Thyroid gland (tissue), 4 donors: ENCODE measurements at regions not wholly inside any gene's neighbourhood (a gene's known extent, or its start where the extent isn't known, plus 50 kb on each side); places are given as distances from the start of the nearest gene placed in this dataset.

Experiments used
- DNase-seq, 2 donors: peaks; one replicate each; pipeline ENCODE4 v3.0.0-alpha.2; 2019
- H3K27ac ChIP-seq, 3 donors: fragments of 200-600 bp; sonication (generic); 1 replicate in 2 of 3; 2 replicates in 1 of 3; pipeline ENCODE4 v1.5.1; 2016 to 2019; ENCODE audit warnings: mild to moderate bottlenecking in 1 of 3, moderate library complexity in 1 of 3
- H3K27me3 ChIP-seq: fragments of 200-600 bp; sonication (generic); one replicate; pipeline ENCODE4 v1.5.1; 2019
- H3K36me3 ChIP-seq, 2 donors: fragments of 200-600 bp; sonication (generic); one replicate each; pipeline ENCODE4 v1.5.1; 2016 to 2019
- H3K4me1 ChIP-seq, 2 donors: fragments of 200-600 bp; sonication (generic); one replicate each; pipeline ENCODE4 v1.5.1; 2017 to 2019
- H3K4me3 ChIP-seq, 3 donors: fragments of 200-600 bp; sonication (generic); replicated peaks in 1 of 3; 1 replicate in 2 of 3; 2 replicates in 1 of 3; pipeline ENCODE4 v1.5.1; 2016; ENCODE audit warnings: mild to moderate bottlenecking in 1 of 3
- H3K9me3 ChIP-seq: fragments of 200-600 bp; sonication (generic); one replicate; pipeline ENCODE4 v1.5.1; 2017
- POLR2A ChIP-seq, 2 donors: fragments of 450-650 bp; IDR thresholded peaks; one replicate each; pipeline ENCODE4 v1.6.1; 2017; ENCODE audit warnings: antibody characterized with exemption in 2 of 2, mild to moderate bottlenecking in 2 of 2, moderate library complexity in 1 of 2
- WGBS, 2 donors: methylation state at CpG; one replicate each; pipeline ENCODE4 v1.1.5; 2017; 5-methylcytosine and 5-hydroxymethylcytosine counted together
- intact Hi-C: fragments of 100-400 bp; cut with DNase I; formaldehyde crosslinking; loops from one replicate; pipeline ENCODE4 v1.15.1; 2023
- TF ChIP-seq, protein P1 (sequence below), 6 experiments: fragments of 200-600 bp in 3 of 6; fragments of 450-650 bp in 3 of 6; sonication (generic) in 3 of 6; IDR thresholded peaks; one replicate each; pipeline ENCODE4 v1.5.1; 2016 to 2019; ENCODE audit warnings: antibody characterized with exemption in 6 of 6, mild to moderate bottlenecking in 2 of 6, inconsistent platforms in 1 of 6, moderate library complexity in 1 of 6

DNA sequence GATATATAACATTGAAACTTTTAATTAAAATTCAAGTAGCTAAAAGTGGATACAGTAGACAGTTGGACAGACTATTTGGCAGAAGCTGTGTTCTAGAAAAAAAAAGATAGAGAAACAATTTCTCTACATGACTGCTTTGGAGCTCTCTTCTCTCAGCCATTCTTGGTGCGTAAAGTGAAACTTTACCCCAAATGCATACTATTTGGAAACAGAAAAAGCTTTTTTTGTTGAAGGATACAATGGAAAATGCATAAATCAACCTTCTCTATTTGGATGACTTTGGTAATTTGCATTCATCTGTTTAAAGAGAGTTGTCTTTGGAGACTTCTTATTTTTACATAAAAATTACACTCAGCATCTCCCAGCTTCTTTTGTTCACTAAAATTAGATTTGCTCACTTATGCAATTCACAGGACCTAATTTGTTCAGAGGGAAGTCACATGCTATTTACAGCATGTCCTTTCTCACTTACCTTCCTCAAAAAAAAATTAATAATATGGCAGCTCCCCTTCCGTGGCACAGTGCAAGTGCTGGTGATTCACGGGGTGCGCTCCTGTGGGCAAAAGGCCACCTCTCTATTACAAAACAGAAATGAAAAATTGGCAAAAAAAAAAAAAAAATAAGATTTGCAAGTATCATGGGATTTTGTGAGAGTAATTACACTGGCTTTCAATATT, 498.9 kb downstream of the RERGL start:
- DNase-seq = no peak
- no peak for TF ChIP-seq POLR2A (IDR thresholded peaks at IDR 0.05)
- TF ChIP-seq, protein P1, sequence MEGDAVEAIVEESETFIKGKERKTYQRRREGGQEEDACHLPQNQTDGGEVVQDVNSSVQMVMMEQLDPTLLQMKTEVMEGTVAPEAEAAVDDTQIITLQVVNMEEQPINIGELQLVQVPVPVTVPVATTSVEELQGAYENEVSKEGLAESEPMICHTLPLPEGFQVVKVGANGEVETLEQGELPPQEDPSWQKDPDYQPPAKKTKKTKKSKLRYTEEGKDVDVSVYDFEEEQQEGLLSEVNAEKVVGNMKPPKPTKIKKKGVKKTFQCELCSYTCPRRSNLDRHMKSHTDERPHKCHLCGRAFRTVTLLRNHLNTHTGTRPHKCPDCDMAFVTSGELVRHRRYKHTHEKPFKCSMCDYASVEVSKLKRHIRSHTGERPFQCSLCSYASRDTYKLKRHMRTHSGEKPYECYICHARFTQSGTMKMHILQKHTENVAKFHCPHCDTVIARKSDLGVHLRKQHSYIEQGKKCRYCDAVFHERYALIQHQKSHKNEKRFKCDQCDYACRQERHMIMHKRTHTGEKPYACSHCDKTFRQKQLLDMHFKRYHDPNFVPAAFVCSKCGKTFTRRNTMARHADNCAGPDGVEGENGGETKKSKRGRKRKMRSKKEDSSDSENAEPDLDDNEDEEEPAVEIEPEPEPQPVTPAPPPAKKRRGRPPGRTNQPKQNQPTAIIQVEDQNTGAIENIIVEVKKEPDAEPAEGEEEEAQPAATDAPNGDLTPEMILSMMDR (IDR thresholded peaks at IDR 0.05) = no peak
- 87 to 95% methylated on average over 4 of the region's 4 CpGs for WGBS, 2 donors
- Histone ChIP-seq H3K27me3 (no peaks in the 10 kb centered on the region), H3K36me3 (no peaks in the 10 kb centered on the region), H3K9me3 (no peaks in the 10 kb centered on the region), H3K4me1 (no peaks in the 10 kb centered on the region), H3K4me3 (no peak overlapping the region), H3K27ac (no peak overlapping the region)
- intact Hi-C loops = no loop called here

DNA sequence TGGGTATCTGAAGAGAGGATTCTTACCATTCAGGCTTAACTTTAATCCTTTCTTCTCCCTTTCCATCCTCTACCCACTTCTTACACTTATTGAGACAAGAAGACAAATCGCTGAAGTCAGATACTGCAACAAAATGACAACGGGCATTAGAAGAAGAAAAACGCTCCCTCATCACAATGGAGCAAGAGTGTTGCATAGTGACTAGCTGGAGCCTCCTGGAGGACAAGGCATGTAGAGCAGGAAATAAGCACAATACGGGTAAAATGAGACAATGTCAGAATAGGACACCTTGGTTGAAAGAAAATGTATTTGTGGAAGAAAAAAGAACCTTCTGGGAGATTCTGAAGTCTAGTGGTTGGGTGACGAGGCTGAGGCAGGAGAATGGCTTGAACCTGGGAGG, 501.0 kb downstream of the RERGL start:
- DNase-seq = peak in 1 of 2 donors; percentile 14
- Histone ChIP-seq H3K9me3 (no peaks in the 10 kb centered on the region), H3K27ac (no peak overlapping the region), H3K36me3 (no peaks in the 10 kb centered on the region), H3K4me1 (no peaks in the 10 kb centered on the region), H3K27me3 (no peaks in the 10 kb centered on the region), H3K4me3 (no peak overlapping the region)
- intact Hi-C loops = no loop called here
- TF ChIP-seq POLR2A (IDR thresholded peaks at IDR 0.05) = no peak
- TF ChIP-seq, protein P1 (IDR thresholded peaks at IDR 0.05) = peak in 3 of 6 experiments; percentile 24 to 53 (median 48)
- 36 to 57% methylated on average over 5 of the region's 5 CpGs for WGBS, 2 donors

DNA sequence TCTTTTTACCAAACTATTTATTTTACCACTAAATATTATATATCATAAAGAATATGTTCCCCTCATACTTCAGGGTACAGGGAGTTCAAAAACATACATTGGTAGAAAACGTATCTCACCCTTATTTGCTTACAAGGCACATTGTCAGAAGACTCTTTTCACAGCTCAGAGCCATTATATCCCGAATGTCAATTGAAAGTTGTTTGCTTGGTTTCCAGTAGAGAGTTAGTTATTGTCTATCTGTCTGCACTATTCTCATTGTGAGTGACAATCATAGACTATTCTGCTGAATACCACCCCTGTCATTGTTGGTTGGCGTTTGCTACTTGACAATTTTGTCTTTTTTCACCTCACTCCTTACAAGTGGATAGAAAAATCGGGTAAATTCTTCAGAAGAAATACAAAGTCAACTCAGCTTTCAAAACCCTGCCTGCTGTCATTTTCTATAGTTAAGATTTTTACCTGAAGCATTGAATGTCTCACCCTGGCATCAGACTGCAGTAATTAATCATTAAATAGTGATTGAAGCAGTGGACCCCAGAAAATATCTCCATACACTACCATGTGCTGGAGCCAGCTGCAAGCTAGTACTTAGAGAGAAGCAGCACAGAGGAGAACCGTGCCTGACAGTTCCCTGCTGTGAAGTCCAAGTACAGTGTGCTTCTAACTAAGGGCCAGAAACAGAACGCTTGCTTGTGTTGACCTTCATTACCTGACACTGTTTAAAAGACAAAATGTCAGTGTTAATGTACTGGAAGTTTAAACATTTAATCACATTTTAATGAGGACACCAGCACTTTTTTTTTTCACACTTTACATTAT, 510.6 kb downstream of the RERGL start:
- 50 to 52% methylated on average over 6 of the region's 6 CpGs for WGBS, 2 donors
- no peak overlapping the region for H3K4me3 ChIP-seq
- no peak for DNase-seq
- no peaks in the 10 kb centered on the region for H3K36me3 ChIP-seq
- no peaks in the 10 kb centered on the region for H3K9me3 ChIP-seq
- no peak overlapping the region for H3K27ac ChIP-seq
- no peaks in the 10 kb centered on the region for H3K4me1 ChIP-seq
- TF ChIP-seq POLR2A (IDR thresholded peaks at IDR 0.05) = no peak
- TF ChIP-seq, protein P1 (IDR thresholded peaks at IDR 0.05) = no peak
- no peaks in the 10 kb centered on the region for H3K27me3 ChIP-seq
- intact Hi-C loops = no loop called here

DNA sequence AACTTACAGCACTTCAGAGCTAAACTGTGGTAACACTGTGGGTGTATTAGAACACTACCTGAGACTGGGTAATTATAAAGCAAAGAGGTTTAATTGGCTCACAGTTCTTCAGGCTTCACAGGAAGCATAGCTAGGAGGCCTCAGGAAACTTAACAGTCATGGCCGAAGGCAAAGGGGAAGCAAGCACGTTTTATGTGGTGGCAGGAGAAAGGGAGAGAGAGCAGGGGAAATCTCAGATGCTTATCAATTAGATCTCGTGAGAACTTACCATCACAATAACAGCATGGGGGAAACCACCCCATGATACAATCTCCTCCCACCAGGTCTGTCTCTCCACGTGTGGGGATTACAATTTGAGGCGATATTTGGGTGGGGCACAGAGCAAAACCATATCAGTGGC, 512.6 kb downstream of the RERGL start:
- intact Hi-C loops = no loop called here
- TF ChIP-seq, protein P1 (IDR thresholded peaks at IDR 0.05) = no peak
- no peak for TF ChIP-seq POLR2A (IDR thresholded peaks at IDR 0.05)
- Histone ChIP-seq H3K27me3 (no peaks in the 10 kb centered on the region), H3K27ac (no peak overlapping the region), H3K36me3 (no peaks in the 10 kb centered on the region), H3K4me1 (no peaks in the 10 kb centered on the region), H3K9me3 (no peaks in the 10 kb centered on the region), H3K4me3 (no peak overlapping the region)
- DNase-seq = no peak
- 50 to 64% methylated on average over 5 of the region's 5 CpGs for WGBS, 2 donors

DNA sequence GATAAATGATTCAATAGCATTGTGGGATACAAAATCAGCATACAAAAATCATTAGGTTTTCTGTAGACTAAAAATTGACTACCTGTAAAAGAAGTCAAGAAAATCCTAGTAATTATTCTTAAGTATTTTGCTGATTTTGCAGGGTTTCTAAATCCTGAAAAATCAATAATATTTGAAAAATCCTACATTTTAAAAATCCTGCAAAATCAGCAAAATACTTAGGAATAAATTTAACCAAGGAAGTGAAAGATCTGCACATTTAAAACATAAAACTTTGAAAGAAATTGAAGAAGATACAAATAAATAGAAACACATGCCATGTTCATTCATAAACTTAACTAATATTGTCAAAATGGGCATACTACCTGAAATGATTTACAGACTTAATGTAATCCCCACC, 517.7 kb downstream of the RERGL start:
- Histone ChIP-seq H3K36me3 (no peaks in the 10 kb centered on the region), H3K4me3 (no peak overlapping the region), H3K4me1 (no peaks in the 10 kb centered on the region), H3K27me3 (no peaks in the 10 kb centered on the region), H3K9me3 (no peaks in the 10 kb centered on the region), H3K27ac (no peak overlapping the region)
- no peak for DNase-seq
- intact Hi-C loops = no loop called here
- TF ChIP-seq, protein P1 (IDR thresholded peaks at IDR 0.05) = no peak
- TF ChIP-seq POLR2A (IDR thresholded peaks at IDR 0.05) = no peak
